ENCODE measurements at regions not wholly inside any gene's neighbourhood (a gene's known extent, or its start where the extent isn't known, plus 50 kb on each side); places are given as distances from the start of the nearest gene placed in this dataset.
A peak's percentile ranks its signal among the peaks of the same experiment; 100 is the strongest.

DNA sequence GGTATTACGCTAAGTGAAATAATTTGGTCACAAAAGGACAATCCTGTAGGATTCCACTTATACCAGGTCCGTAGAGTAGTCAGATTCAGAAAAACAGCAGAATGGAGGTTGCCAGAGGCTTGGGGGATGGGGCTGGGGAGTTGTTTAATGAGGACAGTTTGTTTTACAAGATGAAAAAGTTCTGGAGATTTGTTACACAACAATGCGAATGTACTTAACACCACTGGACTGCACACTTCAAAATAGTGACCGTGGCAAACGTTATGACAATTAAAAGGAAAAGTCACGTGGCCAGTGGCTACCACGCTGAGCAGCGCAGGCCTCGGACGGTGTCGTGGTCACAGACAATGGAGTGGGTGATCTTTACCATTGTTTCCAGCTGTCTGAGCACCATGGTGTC lies 338.1 kb downstream of the SEC14L1 start:
- Mint-ChIP-seq H3K4me1 (peaks cover 67% of the 10 kb centered on the region), H3K36me3 (ENCODE audit: low read depth) (peaks cover 3% of the 10 kb centered on the region), H3K27me3 (ENCODE audit: low read depth) (peaks cover 2% of the 10 kb centered on the region), H3K27ac (ENCODE audit: unreplicated experiment) (peak overlapping the region; percentile 97), H3K4me3 (peak overlapping the region; percentile 48), H3K9me3 (no peaks in the 10 kb centered on the region)
- DNase-seq (ENCODE audit: low read depth, low spot score), result no peak
- TF ChIP-seq, protein P1, sequence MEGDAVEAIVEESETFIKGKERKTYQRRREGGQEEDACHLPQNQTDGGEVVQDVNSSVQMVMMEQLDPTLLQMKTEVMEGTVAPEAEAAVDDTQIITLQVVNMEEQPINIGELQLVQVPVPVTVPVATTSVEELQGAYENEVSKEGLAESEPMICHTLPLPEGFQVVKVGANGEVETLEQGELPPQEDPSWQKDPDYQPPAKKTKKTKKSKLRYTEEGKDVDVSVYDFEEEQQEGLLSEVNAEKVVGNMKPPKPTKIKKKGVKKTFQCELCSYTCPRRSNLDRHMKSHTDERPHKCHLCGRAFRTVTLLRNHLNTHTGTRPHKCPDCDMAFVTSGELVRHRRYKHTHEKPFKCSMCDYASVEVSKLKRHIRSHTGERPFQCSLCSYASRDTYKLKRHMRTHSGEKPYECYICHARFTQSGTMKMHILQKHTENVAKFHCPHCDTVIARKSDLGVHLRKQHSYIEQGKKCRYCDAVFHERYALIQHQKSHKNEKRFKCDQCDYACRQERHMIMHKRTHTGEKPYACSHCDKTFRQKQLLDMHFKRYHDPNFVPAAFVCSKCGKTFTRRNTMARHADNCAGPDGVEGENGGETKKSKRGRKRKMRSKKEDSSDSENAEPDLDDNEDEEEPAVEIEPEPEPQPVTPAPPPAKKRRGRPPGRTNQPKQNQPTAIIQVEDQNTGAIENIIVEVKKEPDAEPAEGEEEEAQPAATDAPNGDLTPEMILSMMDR (conservative IDR thresholded peaks at IDR 0.05), result no peak

DNA sequence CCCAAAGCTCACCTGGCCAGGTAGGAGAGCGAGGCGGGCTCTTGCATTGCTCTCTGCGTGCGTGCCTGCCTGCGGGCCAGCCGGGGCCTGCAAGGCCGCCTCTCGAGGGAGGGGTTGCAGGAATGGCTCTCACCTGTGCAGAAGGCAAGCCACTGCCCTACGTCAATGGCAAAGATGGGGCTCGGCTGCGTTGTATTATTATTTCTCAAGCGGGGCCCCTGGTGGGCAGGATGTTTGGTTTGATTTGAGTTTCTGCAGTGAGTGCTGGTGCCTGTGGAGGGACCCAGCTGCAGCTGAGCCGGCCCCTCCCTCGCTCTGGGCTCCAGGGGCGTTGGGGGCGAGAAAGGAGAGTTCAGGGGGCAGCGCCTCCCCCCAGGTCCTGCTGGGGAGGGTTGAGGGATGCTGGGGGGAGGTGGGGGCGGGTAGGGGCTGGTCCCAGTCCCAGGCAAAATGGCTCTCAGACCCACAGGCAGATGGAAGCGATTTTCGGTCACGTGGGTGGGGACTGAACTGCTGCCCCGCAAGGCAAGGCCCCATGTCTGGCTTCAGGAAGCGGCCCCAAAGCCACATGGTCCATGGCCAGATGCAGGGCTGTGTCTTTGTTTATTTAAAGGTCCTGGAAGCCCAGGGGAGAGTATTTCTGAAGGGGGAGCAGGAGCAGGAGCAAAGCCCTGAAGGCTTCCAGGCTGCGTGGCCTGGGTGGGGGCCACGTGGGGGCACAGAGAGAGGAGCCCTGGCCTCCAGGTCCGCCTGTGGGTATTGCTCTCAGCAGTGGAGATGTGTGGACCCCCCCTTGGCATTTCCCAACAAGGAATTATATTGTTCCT lies 338.8 kb downstream of the SEC14L1 start:
- Mint-ChIP-seq H3K27ac (ENCODE audit: unreplicated experiment) (peak overlapping the region; percentile 97), H3K9me3 (no peaks in the 10 kb centered on the region), H3K36me3 (ENCODE audit: low read depth) (peaks cover 3% of the 10 kb centered on the region), H3K4me3 (peak overlapping the region; percentile 48), H3K27me3 (ENCODE audit: low read depth) (peaks cover 2% of the 10 kb centered on the region), H3K4me1 (peaks cover 60% of the 10 kb centered on the region)
- TF ChIP-seq, protein P1 (conservative IDR thresholded peaks at IDR 0.05), result no peak
- no peak for DNase-seq (ENCODE audit: low read depth, low spot score)

DNA sequence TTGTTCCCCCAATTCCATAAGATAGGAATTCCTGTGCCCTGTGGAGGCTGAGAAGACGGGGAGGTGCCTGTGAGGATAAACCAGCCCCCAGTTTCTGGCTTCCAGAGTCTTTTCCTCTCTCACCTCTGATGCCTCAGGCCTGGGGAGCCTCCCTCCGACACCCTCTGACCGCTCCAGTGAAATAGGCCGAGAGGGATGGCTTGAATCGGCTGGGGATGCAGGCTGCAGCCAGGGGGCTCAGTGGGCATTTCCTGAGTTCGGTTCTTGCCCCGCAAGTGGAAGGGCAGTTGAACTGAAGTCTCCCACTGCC lies 339.4 kb downstream of the SEC14L1 start:
- Mint-ChIP-seq H3K27me3 (ENCODE audit: low read depth) (peaks cover 2% of the 10 kb centered on the region), H3K36me3 (ENCODE audit: low read depth) (peaks cover 3% of the 10 kb centered on the region), H3K4me1 (peaks cover 54% of the 10 kb centered on the region), H3K27ac (ENCODE audit: unreplicated experiment) (peak overlapping the region; percentile 57), H3K4me3 (peak overlapping the region; percentile 47), H3K9me3 (no peaks in the 10 kb centered on the region)
- DNase-seq (ENCODE audit: low read depth, low spot score), result no peak
- TF ChIP-seq, protein P1 (conservative IDR thresholded peaks at IDR 0.05), result no peak

DNA sequence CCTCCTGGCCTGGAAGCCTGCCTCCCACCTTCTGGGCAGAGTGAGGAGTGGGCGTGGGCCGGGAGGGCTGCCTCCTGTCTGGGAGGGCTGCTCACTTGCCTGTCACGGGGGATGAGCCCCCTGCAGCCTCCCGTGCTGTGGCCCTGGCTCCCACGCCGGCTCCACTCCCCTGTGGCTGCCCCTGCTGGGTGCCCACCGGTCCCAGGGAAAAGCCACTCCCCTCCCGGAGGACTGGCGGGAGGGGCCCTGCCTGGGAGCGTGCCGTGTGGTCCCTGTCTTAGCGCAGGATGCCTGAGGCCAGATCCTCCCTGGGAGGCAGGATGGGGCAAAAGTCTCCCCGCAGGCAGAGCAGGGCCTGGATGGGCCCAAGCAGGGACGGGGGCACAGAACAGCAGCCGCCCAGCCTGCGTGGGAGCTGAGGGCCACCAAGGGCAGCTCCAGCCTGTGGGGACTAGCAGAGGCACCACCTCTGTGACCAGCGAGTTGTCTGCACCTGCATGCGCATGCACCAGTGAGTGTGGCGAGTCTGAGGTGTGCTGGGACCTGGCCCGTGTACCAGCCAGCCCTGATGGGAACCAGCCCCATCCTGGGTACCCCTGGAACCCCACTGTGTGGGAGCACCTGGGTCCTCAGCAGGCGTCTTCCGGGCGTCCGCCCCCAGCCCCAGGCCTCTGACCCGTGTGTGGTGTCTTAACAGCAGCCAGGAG lies 339.9 kb downstream of the SEC14L1 start:
- Mint-ChIP-seq H3K27me3 (ENCODE audit: low read depth) (peaks cover 2% of the 10 kb centered on the region), H3K27ac (ENCODE audit: unreplicated experiment) (peak overlapping the region; percentile 57), H3K36me3 (ENCODE audit: low read depth) (peaks cover 3% of the 10 kb centered on the region), H3K4me1 (peaks cover 49% of the 10 kb centered on the region), H3K4me3 (no peak overlapping the region), H3K9me3 (no peaks in the 10 kb centered on the region)
- no peak for DNase-seq (ENCODE audit: low read depth, low spot score)
- TF ChIP-seq, protein P1 (conservative IDR thresholded peaks at IDR 0.05), result no peak

DNA sequence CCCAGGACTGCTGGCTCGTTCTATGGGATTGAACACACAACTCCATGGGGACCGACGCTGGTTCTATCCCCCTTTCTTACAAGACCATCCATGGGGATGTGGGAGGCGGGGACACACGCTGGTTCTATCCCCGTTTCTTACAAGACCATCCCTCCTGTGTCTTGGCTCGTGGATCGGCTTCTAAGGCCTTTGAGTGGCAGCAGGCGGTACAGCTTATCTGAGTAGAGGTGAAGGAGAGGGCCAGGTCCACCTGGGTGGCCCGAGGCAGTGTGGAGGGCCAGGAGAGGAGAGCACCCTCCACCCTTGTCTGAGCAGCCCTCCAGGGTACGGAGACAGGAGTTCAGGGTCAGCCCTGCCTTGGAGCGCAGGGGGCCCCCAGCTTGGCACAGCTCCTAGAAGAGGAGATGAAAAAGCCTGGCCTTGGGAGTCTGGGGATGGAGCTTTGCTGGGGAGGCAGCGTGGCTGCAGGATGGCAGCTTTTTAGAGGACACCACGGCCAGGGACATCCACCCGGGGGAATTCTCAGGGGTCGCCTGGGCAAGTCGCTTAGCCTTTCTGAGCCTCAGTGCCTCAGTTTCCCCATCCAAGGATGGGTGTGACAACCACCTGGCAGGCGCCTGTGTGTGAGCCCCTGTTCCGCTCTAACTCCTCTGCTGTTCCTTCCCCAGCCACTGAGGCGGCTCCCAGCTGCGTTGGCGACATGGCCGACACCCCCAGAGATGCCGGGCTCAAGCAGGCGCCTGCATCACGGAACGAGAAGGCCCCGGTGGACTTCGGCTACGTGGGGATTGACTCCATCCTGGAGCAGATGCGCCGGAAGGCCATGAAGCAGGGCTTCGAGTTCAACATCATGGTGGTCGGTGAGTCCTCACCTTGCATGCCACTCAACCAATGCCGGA lies 341.0 kb downstream of the SEC14L1 start:
- Mint-ChIP-seq H3K4me3 (peak overlapping the region; percentile 81), H3K4me1 (peaks cover 38% of the 10 kb centered on the region), H3K36me3 (ENCODE audit: low read depth) (peaks cover 3% of the 10 kb centered on the region), H3K27me3 (ENCODE audit: low read depth) (peaks cover 2% of the 10 kb centered on the region), H3K27ac (ENCODE audit: unreplicated experiment) (peak overlapping the region; percentile 86), H3K9me3 (no peaks in the 10 kb centered on the region)
- DNase-seq (ENCODE audit: low read depth, low spot score), result no peak
- TF ChIP-seq, protein P1 (conservative IDR thresholded peaks at IDR 0.05), result no peak

All from neural crest cell (in vitro differentiated cells).